Mammary epithelial cell (primary cell): ENCODE measurements at regions not wholly inside any gene's neighbourhood (a gene's known extent, or its start where the extent isn't known, plus 50 kb on each side); places are given as distances from the start of the nearest gene placed in this dataset.

ENCODE experiments used
- CTCF ChIP-seq, 2 donors: IDR thresholded peaks in 1 of 2; conservative IDR thresholded peaks in 1 of 2; 2 replicates each; pipeline ENCODE4 v1.5.1; 2011 to 2012; ENCODE audit warnings: inconsistent platforms in 2 of 2, low read length in 2 of 2, mild to moderate bottlenecking in 2 of 2, control low read depth in 1 of 2, low read depth in 1 of 2; ENCODE audit not compliant: insufficient read depth in 1 of 2; ENCODE audit errors: extremely low read depth in 1 of 2
- EZH2 ChIP-seq: IDR thresholded peaks from 2 replicates; pipeline ENCODE4 v1.6.1; 2012; ENCODE audit warnings: low read length, inconsistent platforms, borderline replicate concordance

GRCh38 chr5:3209918-3210317 lies 385.7 kb upstream of the IRX1 start:
- TF ChIP-seq CTCF (conservative IDR thresholded peaks at IDR 0.05 in 1 of 2, IDR thresholded peaks at IDR 0.05 in 1 of 2; ENCODE audit: extremely low read depth in 1 of 2, insufficient read depth in 1 of 2, low read depth in 1 of 2, low read length in 2 of 2), result no peak
- TF ChIP-seq EZH2, result no peak
